GM23248 (cell line): ENCODE measurements at regions not wholly inside any gene's neighbourhood (a gene's known extent, or its start where the extent isn't known, plus 50 kb on each side); places are given as distances from the start of the nearest gene placed in this dataset.
"Not testable (repeated sequence)": the region's sequence is repeated elsewhere in the genome, so short reads cannot be mapped to it uniquely, and the experiment has no call there.

Experiments used
- EZH2 ChIP-seq: fragments of 200-600 bp; sonication (generic); IDR thresholded peaks from 2 replicates; pipeline ENCODE4 v1.6.1; 2018; ENCODE audit warnings: antibody characterized with exemption, mild to moderate bottlenecking; ENCODE audit not compliant: insufficient read depth, poor library complexity, severe bottlenecking
- EZH2phosphoT487 ChIP-seq: fragments of 200-600 bp; sonication (generic); IDR thresholded peaks from 2 replicates; pipeline ENCODE4 v1.6.1; 2018; ENCODE audit warnings: antibody characterized with exemption, moderate library complexity, mild to moderate bottlenecking, low read depth; ENCODE audit not compliant: insufficient read depth

- not testable (repeated sequence) for TF ChIP-seq EZH2, EZH2phosphoT487
Measured at GRCh38 chr7:76914361-76914760, 117.8 kb downstream of the SPDYE17 start.
